ENCODE measurements at regions not wholly inside any gene's neighbourhood (a gene's known extent, or its start where the extent isn't known, plus 50 kb on each side); places are given as distances from the start of the nearest gene placed in this dataset.

DNA sequence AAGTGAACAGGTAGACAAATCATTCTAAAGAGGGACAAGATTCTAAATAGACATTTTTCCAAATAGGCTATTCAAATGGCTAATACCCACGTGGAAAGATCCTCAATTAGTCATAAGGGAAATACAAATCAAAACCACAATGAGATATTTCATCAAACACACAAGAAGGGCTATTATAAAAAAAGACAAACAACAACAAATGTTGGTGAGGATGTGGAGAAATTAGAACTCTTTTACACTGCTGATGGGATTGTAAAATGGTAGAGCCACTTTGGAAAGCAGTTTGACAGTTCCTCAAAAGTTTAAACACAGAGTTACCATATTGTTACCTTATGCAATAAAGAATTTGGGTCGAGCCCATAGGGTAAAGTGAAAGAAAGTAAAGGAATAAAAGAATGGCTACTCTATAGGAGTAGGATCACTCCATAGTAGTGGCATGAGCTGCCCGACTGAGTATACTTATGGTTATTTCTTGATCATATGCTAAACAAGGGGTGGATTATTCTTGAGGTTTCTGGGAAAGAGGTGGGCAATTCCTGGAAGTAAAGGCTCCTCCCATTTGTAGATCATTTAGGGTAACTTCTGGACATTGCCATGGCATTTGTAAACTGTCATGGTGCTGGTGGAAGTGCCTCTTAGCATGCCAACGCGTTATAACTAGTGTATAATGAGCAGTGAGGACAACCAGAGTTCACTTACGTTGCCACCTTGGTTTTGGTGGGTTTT, 58.9 kb upstream of the FAM9C start:
- TF ChIP-seq EP300 (IDR thresholded peaks at IDR 0.05) (no peak), POLR2A (IDR thresholded peaks at IDR 0.05) (no peak)
